ENCODE measurements at regions not wholly inside any gene's neighbourhood (a gene's known extent, or its start where the extent isn't known, plus 50 kb on each side); places are given as distances from the start of the nearest gene placed in this dataset.
A peak's percentile ranks its signal among the peaks of the same experiment; 100 is the strongest.

GRCh38 chr2:39504790-39505335, 67.8 kb upstream of the MAP4K3 start:
- TF ChIP-seq CTCF (conservative IDR thresholded peaks at IDR 0.05; ENCODE audit: control insufficient read depth, insufficient read depth, low read depth, low read length): no peak
- no peak overlapping the region for H3K4me3 ChIP-seq (ENCODE audit: control insufficient read depth, low read depth, low read length)
- DNase-seq (ENCODE audit: low read depth): peak; percentile 91

- H3K4me3 ChIP-seq (ENCODE audit: control insufficient read depth, low read depth, low read length): no peak overlapping the region
- DNase-seq (ENCODE audit: low read depth): no peak
- no peak for TF ChIP-seq CTCF (conservative IDR thresholded peaks at IDR 0.05; ENCODE audit: control insufficient read depth, insufficient read depth, low read depth, low read length)
Observed at GRCh38 chr2:39506215-39506614, 69.1 kb upstream of the MAP4K3 start.

- peak; percentile 69 for DNase-seq (ENCODE audit: low read depth)
- no peak for TF ChIP-seq CTCF (conservative IDR thresholded peaks at IDR 0.05; ENCODE audit: control insufficient read depth, insufficient read depth, low read depth, low read length)
- H3K4me3 ChIP-seq (ENCODE audit: control insufficient read depth, low read depth, low read length): no peak overlapping the region
Observed at GRCh38 chr2:39508198-39508597, 71.1 kb upstream of the MAP4K3 start.

GRCh38 chr2:39510140-39510539, 73.1 kb upstream of the MAP4K3 start:
- DNase-seq (ENCODE audit: low read depth): no peak
- no peak overlapping the region for H3K4me3 ChIP-seq (ENCODE audit: control insufficient read depth, low read depth, low read length)
- no peak for TF ChIP-seq CTCF (conservative IDR thresholded peaks at IDR 0.05; ENCODE audit: control insufficient read depth, insufficient read depth, low read depth, low read length)

- no peak for TF ChIP-seq CTCF (conservative IDR thresholded peaks at IDR 0.05; ENCODE audit: control insufficient read depth, insufficient read depth, low read depth, low read length)
Observed at GRCh38 chr2:39511219-39511604, 74.1 kb upstream of the MAP4K3 start.

GRCh38 chr2:39511605-39512433, 74.7 kb upstream of the MAP4K3 start:
- TF ChIP-seq CTCF (conservative IDR thresholded peaks at IDR 0.05; ENCODE audit: control insufficient read depth, insufficient read depth, low read depth, low read length): no peak
- no peak overlapping the region for H3K4me3 ChIP-seq (ENCODE audit: control insufficient read depth, low read depth, low read length)
- no peak for DNase-seq (ENCODE audit: low read depth)

More at GRCh38 chr2:39511219-39511604, 74.1 kb upstream of the MAP4K3 start:
- H3K4me3 ChIP-seq (ENCODE audit: control insufficient read depth, low read depth, low read length): no peak overlapping the region
- DNase-seq (ENCODE audit: low read depth): no peak
